Neural cell (in vitro differentiated cells): ENCODE measurements at regions not wholly inside any gene's neighbourhood (a gene's known extent, or its start where the extent isn't known, plus 50 kb on each side); places are given as distances from the start of the nearest gene placed in this dataset.

Source experiments
- H2AFZ ChIP-seq: fragments of 200-600, 300-800 bp; sonication (generic), shearing (Covaris generic); 2 replicates; pipeline ENCODE4 v1.6.0; 2014; ENCODE audit warnings: low read depth, mild to moderate bottlenecking, antibody characterized with exemption, low read length, moderate library complexity
- H3F3A ChIP-seq: fragments of 200-600 bp; shearing (Covaris generic); 2 replicates; pipeline ENCODE4 v1.6.1; 2016; ENCODE audit warnings: mild to moderate bottlenecking, moderate library complexity, mixed read lengths, antibody characterized with exemption, low read length; ENCODE audit not compliant: insufficient read depth, poor library complexity, severe bottlenecking
- H3K27ac ChIP-seq: fragments of 200-600, 300-800 bp; sonication (generic), shearing (Covaris generic); 2 replicates; pipeline ENCODE4 v1.5.1; 2014; ENCODE audit warnings: mild to moderate bottlenecking, low read length, moderate library complexity
- H3K27me3 ChIP-seq: fragments of 300-800, 200-600 bp; sonication (generic), shearing (Covaris generic); 2 replicates; pipeline ENCODE4 v1.6.0; 2014; ENCODE audit warnings: mild to moderate bottlenecking, low read depth, low read length, moderate library complexity; ENCODE audit not compliant: insufficient read depth
- H3K36me3 ChIP-seq: fragments of 300-800, 200-600 bp; sonication (generic), shearing (Covaris generic); 2 replicates; pipeline ENCODE4 v1.5.1; 2014; ENCODE audit warnings: mild to moderate bottlenecking, antibody characterized with exemption, low read length, moderate library complexity; ENCODE audit not compliant: insufficient read depth
- H3K4me2 ChIP-seq: fragments of 300-800, 200-600 bp; sonication (generic), shearing (Covaris generic); 2 replicates; pipeline ENCODE4 v1.6.0; 2014; ENCODE audit warnings: mild to moderate bottlenecking, low read length
- H3K4me3 ChIP-seq: fragments of 300-800, 200-600 bp; sonication (generic), shearing (Covaris generic); 2 replicates; pipeline ENCODE4 v1.5.1; 2014; ENCODE audit warnings: mild to moderate bottlenecking, low read length, moderate library complexity
- H3K79me2 ChIP-seq: fragments of 200-600 bp; shearing (Covaris generic); replicated peaks from 2 replicates; pipeline ENCODE4 v1.6.0; 2014; ENCODE audit warnings: mild to moderate bottlenecking, low read length, moderate library complexity; ENCODE audit not compliant: insufficient read depth
- H3K9ac ChIP-seq: fragments of 300-800, 200-600 bp; sonication (generic), shearing (Covaris generic); 2 replicates; pipeline ENCODE4 v1.6.1; 2016; ENCODE audit warnings: mild to moderate bottlenecking, low read length, mixed read lengths
- H3K9me2 ChIP-seq: fragments of 200-600 bp; shearing (Covaris generic); 2 replicates; pipeline ENCODE4 v1.6.1; 2016; ENCODE audit warnings: mild to moderate bottlenecking, low read length, mixed read lengths; ENCODE audit not compliant: insufficient read depth
- H3K9me3 ChIP-seq: fragments of 200-600, 300-800 bp; sonication (generic), shearing (Covaris generic); 2 replicates; pipeline ENCODE4 v1.6.1; 2016; ENCODE audit warnings: mild to moderate bottlenecking, mixed run types, low read length, moderate library complexity, mixed read lengths
- H4K20me1 ChIP-seq: fragments of 200-600 bp; shearing (Covaris generic); 2 replicates; pipeline ENCODE4 v1.6.1; 2016; ENCODE audit warnings: mild to moderate bottlenecking, mixed run types; ENCODE audit not compliant: insufficient read depth
- CTCF ChIP-seq: fragments of 450-650 bp; IDR thresholded peaks from 2 replicates; pipeline ENCODE4 v1.5.1; 2014; ENCODE audit warnings: antibody characterized with exemption, mild to moderate bottlenecking, moderate library complexity; ENCODE audit not compliant: poor library complexity, severe bottlenecking
- EP300 ChIP-seq: fragments of 450-650 bp; conservative IDR thresholded peaks from 2 replicates; pipeline ENCODE4 v1.6.1; 2014; ENCODE audit warnings: antibody characterized with exemption, mild to moderate bottlenecking, moderate library complexity; ENCODE audit not compliant: poor library complexity, severe bottlenecking
- EZH2 ChIP-seq: fragments of 200-600, 300-800 bp; shearing (Covaris generic), sonication (generic); IDR thresholded peaks from 2 replicates; pipeline ENCODE4 v1.6.1; 2014; ENCODE audit warnings: antibody characterized with exemption, low read length, borderline replicate concordance, mild to moderate bottlenecking; ENCODE audit not compliant: insufficient read depth, poor library complexity, severe bottlenecking
- MXI1 ChIP-seq: fragments of 450-650 bp; conservative IDR thresholded peaks from 2 replicates; pipeline ENCODE4 v1.6.1; 2014; ENCODE audit warnings: antibody characterized with exemption, mild to moderate bottlenecking; ENCODE audit not compliant: poor library complexity, severe bottlenecking
- POLR2AphosphoS5 ChIP-seq: IDR thresholded peaks from 2 replicates; pipeline ENCODE4 v1.6.1; 2012
- RAD21 ChIP-seq: fragments of 450-650 bp; conservative IDR thresholded peaks from 2 replicates; pipeline ENCODE4 v1.6.1; 2014; ENCODE audit warnings: antibody characterized with exemption, mild to moderate bottlenecking, moderate library complexity
- REST ChIP-seq: IDR thresholded peaks from 2 replicates; pipeline ENCODE4 v1.6.1; 2012; ENCODE audit warnings: borderline replicate concordance
- SMC3 ChIP-seq: fragments of 450-650 bp; conservative IDR thresholded peaks from 2 replicates; pipeline ENCODE4 v1.6.1; 2014; ENCODE audit warnings: antibody characterized with exemption, mild to moderate bottlenecking, moderate library complexity; ENCODE audit not compliant: poor library complexity
- TAF1 ChIP-seq: IDR thresholded peaks from 2 replicates; pipeline ENCODE4 v1.6.1; 2012; ENCODE audit warnings: low read depth

- H3K27ac ChIP-seq = no peak overlapping the region
- H3K79me2 ChIP-seq = no peaks in the 10 kb centered on the region
- H3K36me3 ChIP-seq = no peaks in the 10 kb centered on the region
- H3K27me3 ChIP-seq = no peaks in the 10 kb centered on the region
- no peaks in the 10 kb centered on the region for H4K20me1 ChIP-seq
- peaks cover 6% of the 10 kb centered on the region for H3K9me3 ChIP-seq
- H3K4me2 ChIP-seq = no peak overlapping the region
- no peak overlapping the region for H2AFZ ChIP-seq
- H3K4me3 ChIP-seq = no peak overlapping the region
- TF ChIP-seq TAF1 (no peak), CTCF (no peak), REST (no peak), POLR2AphosphoS5 (no peak), EP300 (no peak), EZH2 (no peak)
- no peaks in the 10 kb centered on the region for H3F3A ChIP-seq
- no peaks in the 10 kb centered on the region for H3K9me2 ChIP-seq
- H3K9ac ChIP-seq = no peak overlapping the region
These were observed 1548.9 kb upstream of the PCDH20 start for GRCh38 chr13:62964522-62964921.

- Histone ChIP-seq H3K9me3 (peaks cover 6% of the 10 kb centered on the region), H3K79me2 (no peaks in the 10 kb centered on the region), H3K36me3 (no peaks in the 10 kb centered on the region), H3K9ac (no peak overlapping the region), H3K4me2 (no peak overlapping the region), H3K27ac (no peak overlapping the region), H3K27me3 (no peaks in the 10 kb centered on the region), H3K9me2 (no peaks in the 10 kb centered on the region), H2AFZ (no peak overlapping the region), H4K20me1 (no peaks in the 10 kb centered on the region), H3F3A (no peaks in the 10 kb centered on the region), H3K4me3 (no peak overlapping the region)
- TF ChIP-seq MXI1 (no peak), EZH2 (no peak), SMC3 (no peak), POLR2AphosphoS5 (no peak), RAD21 (no peak)
These were observed 1545.1 kb upstream of the PCDH20 start for GRCh38 chr13:62960723-62961122.

GRCh38 chr13:62933809-62934208 lies 1518.2 kb upstream of the PCDH20 start:
- Histone ChIP-seq H3K9me3 (no peaks in the 10 kb centered on the region), H3K79me2 (no peaks in the 10 kb centered on the region), H3K9me2 (no peaks in the 10 kb centered on the region), H2AFZ (no peak overlapping the region), H4K20me1 (no peaks in the 10 kb centered on the region), H3F3A (no peaks in the 10 kb centered on the region), H3K4me2 (no peak overlapping the region), H3K36me3 (no peaks in the 10 kb centered on the region), H3K9ac (no peak overlapping the region), H3K27me3 (no peaks in the 10 kb centered on the region), H3K27ac (no peak overlapping the region), H3K4me3 (no peak overlapping the region)
- no peak for TF ChIP-seq TAF1
- no peak for TF ChIP-seq REST
- no peak for TF ChIP-seq RAD21
- no peak for TF ChIP-seq MXI1
- TF ChIP-seq SMC3 = no peak
- TF ChIP-seq EP300 = no peak
- TF ChIP-seq POLR2AphosphoS5 = no peak
- no peak for TF ChIP-seq EZH2
- TF ChIP-seq CTCF = no peak
